GDM1 (cell line): ENCODE measurements at regions not wholly inside any gene's neighbourhood (a gene's known extent, or its start where the extent isn't known, plus 50 kb on each side); places are given as distances from the start of the nearest gene placed in this dataset.
"Not testable (repeated sequence)": the region's sequence is repeated elsewhere in the genome, so short reads cannot be mapped to it uniquely, and the experiment has no call there.

Experiments
- DNase-seq: peaks from one replicate; lab custom pipeline; 2025; lab: John Stamatoyannopoulos, UW

DNA sequence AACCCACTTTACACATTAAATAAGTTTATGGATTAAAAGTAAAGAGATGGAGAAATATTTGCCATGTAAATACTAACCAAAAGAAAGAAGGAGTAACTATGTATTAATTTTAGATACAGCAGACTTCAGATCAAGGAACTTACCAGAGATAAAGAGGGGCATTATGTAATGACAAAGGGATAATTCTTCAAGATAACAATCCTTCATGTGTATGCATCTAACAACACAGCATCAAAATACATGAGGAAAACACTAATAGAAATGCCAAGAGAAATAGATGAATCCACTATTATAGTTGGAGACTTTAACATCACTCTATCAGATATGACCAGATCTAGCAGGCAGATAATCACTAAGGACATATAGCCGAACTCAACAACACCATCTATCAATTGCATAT, 149.8 kb upstream of the ANKRD55 start:
- no peak for DNase-seq

- DNase-seq, result no peak
These were observed 144.4 kb upstream of the ANKRD55 start for GRCh38 chr5:56377573-56377972.

DNA sequence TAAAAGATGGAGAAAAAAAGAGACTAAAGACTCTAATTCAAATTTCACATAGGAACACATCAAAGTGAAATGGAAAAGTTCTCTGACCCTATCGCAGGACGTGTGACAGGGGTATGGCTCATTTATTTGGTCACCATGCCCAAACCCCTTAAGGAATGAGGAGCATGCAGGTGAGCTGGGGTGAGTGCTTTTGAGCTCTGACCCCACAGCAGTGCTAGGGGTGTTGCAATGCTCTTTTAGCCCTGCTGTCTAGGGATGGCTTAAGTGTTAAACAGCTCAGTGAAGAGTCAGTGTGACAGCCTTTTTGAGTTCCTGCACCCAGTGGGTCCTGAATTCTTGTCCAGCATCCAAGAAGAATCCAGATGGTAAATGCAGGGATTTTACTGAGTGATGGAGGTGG, 143.0 kb upstream of the ANKRD55 start:
- DNase-seq, result no peak

GRCh38 chr5:56375011-56375410, 141.9 kb upstream of the ANKRD55 start:
- DNase-seq, result no peak

GRCh38 chr5:56372491-56372890, 139.4 kb upstream of the ANKRD55 start:
- DNase-seq, result not testable (repeated sequence)

DNA sequence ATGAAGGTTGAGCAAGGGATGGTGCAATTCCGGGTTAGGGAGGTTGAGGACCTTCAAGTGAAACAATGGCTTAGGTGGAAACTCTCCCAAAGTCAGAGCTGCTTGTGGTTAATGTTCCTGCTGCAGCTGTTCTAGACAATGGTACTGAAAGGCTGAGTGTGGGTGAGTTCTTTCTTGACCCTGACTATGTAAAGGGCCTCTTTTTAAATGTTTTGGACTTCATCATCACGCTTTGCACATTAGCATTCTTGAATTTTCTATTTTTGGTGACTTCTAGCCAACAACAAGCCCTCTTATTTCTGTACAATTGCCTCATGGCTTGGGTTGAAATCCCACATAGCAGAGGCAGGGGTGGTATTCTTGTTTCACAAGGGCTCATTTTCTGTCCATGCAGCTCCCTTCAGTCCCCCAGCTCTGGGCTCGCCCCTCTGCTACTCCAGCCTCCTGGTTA, 136.3 kb upstream of the ANKRD55 start:
- no peak for DNase-seq

DNA sequence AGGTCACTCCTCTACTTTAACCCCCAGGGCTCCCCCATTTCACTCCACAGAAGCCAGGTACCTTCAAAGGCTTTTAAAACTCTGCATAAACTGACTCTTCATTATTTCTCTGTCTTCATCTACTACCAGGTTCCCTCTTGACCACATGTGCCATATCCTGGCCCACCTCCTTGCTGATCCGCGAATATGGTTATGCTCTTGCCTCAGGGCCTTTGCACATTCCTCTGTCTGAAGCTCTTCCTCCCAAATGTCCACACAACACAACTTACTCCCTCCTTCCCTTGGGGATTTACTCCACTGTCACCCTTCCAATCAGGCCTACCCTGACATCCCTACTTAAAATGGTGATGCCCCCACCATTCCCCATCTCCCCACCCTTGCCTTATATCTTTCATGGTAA, 134.6 kb upstream of the ANKRD55 start:
- DNase-seq, result no peak

DNA sequence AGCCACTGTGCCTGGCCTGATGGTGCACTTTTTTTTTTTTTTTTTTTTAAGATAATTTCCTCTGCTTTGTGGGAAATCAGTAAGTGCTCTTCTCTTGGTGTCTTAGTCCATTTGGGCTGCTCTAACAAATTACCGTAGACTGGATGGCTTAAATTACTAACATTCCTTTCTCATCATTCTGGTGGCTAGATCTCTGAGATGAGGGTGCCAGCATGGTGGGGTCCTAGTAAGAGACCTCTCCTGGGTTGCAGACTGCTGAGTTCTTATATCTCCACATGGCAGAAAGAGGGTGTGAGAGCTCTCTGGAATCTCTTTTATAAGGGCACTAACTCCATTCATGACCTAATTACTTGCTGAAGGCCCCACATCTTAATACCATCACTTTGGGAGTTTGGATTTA, 133.9 kb upstream of the ANKRD55 start:
- no peak for DNase-seq

- DNase-seq, result no peak
These were observed 128.3 kb upstream of the ANKRD55 start for GRCh38 chr5:56361398-56361797.

- no peak for DNase-seq
These were observed 127.7 kb upstream of the ANKRD55 start for GRCh38 chr5:56360816-56361215.

DNA sequence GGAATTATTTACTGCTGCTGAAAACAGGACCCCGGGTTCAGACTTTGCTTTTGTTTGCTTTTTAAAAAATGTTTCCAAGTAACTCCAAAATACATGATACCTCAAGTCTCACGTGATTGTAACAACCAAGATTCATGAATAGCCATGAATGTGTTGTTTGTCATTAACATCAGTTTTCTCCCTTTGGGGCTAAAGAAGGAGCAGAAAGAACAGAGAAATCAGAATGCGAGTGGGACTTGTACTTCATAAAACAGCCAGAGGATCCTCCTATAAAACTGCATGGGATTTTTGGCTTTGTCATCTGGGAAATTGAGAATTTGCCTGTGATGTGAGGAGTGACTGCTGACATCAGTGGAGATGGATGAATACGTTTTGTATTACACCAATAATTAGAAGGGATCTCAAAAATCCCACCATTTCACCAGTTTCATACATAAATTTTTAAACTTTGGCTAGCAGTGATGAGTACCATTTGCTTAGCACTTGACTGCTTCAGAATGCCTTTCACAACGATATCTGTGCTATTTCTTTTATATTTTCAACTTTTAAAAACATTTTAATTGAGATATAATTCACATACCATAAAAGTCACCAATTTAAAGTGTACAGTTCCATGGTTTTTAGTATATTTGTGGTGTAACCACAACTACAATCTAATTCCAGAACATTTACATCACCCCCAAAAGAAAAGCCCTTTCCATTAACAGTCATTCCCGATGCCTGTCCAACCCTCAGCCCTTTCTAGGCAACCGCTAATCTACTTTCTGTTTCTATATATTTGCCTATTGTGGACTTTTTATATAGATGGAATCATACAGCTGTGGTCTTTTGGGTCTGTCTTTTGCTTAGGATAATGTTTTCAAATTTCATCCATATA, 126.9 kb upstream of the ANKRD55 start:
- no peak for DNase-seq

DNA sequence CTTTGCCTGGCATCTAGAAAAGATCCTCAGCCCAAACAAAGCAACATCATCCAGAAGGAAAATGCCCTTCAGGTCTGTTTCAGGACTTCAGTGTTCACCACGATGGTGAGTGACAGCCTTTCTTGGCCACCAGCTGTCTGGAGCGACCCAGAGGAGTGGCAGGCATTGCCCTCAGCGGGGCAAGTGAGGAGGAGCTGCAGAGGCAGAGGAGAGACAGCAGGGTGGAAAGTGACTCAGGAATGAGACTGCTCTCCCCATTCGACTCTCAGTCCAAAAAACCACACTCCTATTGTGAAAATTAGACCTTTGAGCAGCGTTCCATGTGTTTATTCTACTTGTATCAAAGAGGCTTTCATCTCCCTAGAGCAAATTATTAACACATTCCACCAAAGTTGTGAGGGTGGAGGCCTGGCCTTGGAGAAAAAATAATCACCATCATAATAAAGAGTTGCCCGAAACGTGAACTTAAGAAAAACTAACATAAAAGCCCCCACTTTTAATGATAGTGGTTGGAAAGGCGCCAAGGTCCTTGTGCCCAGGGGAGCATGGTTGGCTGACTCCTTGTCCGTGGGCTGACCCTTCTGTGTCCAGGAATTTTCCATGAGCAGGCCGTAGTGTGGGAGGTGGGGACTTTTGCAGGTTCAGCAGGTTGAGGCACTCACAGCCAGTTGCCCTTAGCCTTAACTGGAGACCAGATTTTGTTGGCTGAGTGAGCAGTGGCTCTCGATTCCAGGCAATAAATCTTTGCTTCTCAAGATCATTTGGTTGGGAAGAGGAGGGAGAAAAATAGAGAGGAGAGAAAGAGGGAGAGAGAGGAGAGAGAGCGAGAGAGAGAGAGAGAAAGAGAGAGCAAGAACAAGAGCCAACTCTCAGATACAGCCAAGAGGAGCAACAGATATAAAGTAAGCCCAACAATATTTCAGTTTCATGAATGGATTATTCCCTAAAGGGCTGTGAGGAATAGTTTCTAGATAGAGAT, 125.9 kb upstream of the ANKRD55 start:
- DNase-seq, result no peak

DNA sequence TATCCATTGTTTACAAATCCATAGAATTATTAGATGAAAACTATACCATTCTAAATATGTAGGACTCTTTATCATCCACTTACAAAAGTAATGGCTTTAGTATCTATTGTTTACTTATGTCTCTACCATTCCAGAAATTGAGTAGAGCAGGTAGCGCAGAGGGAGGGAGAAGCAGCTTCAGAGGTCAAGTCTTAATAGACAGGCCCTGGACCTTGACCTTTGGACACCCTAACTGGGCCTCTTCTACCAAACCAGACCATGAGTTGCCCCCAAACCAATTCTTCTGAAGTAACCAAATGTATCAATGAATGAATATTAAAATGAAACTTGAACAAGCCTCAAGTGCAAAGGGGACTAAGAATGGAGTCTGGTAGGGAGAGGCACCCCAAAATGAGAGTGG, 124.9 kb upstream of the ANKRD55 start:
- no peak for DNase-seq

- no peak for DNase-seq
These were observed 124.3 kb upstream of the ANKRD55 start for GRCh38 chr5:56357426-56357825.

DNA sequence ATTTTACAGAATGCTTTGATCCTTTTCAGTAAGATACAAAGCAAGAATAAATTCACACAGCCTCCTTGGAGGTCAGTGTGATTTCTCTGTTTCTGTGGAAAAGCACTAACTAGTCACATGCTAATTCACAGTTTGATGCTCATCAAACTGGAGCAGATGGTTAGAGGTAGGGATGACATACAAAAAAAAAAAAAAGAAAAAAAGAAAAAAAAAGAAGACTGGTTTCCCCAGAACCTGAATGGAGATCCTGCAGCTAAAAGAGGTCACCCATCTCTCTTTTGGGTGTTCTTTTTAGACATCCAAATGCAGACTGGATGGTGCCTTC, 123.7 kb upstream of the ANKRD55 start:
- no peak for DNase-seq

DNA sequence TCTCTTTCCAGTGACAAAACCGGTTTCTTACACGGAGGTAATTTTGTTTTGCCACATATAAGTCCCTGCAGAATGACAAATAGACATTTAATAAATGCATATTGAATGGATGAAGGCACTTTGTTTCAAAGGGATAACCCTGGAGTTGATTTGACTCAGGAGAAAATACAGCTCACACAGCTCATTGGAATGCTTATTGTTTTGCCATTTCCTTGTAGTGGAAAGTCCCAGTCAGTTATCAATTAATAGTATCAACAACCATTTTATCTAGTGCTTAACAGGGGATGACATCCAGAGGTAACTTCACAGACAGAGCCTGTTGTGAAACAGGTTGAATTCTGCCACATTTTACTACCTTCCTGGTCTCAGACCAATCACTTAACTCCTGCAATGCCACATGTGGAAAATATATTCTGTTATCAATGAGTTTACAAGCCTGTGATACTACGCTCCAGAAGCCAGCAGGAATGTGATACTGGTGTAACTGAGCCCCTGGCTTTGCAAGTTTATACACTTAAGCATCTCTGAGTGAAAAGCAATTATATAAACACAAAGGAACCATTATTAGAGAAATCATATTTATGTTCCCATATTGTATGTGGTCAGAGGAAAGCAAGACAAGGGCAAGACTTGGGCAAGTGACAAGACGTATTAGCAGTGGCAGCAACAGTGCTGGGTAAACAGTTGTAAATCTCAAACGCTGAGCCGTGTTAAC, 123.1 kb upstream of the ANKRD55 start:
- DNase-seq, result no peak

DNA sequence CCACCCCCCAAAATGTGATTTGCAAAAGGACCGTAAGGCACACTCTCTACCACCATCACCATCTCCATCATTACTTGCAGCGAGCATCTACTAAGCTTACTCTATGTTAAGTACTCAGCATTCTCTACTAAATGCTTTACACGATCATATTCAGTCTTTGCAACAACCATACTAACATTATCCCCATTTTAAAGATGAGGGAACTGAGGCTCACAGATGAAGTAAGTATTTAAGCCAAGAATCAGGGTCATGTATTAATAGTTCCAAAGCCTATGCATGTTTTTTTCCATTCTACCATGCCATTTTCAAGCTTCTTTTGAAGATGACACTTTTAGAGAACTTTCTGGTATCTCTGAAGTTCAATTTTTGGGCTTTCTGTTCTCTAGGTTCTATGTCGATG, 121.7 kb upstream of the ANKRD55 start:
- DNase-seq, result no peak

GRCh38 chr5:56352808-56353590, 119.9 kb upstream of the ANKRD55 start:
- DNase-seq, result no peak

GRCh38 chr5:56350597-56351170, 117.6 kb upstream of the ANKRD55 start:
- no peak for DNase-seq

DNA sequence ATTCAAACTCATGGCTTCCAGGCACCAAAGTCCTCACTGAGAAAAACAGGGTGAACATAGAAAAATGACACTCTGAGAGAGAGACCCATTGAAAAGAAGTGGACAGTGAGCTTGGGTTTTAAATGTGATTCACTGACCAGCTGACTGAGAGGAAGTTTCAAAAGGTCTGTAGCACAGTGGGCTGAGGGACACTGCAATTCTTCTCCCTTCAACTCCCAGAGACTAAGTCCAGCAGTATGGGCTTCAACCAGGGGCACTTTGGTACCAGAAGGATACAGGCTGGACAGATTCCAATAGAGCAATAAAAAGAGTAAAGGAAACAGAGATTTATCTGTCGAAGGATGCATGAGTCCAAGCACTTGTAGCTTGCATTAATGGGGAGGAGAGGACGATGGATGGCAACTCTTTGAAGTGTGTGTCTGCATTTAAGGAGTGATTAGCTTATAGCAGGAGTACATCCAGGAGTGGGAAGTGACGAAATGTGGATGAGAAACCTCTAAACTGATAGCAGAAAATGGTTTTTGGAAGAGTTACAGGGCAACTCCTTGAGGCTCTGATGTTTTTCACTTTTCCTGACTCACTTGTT, 117.0 kb upstream of the ANKRD55 start:
- no peak for DNase-seq

DNA sequence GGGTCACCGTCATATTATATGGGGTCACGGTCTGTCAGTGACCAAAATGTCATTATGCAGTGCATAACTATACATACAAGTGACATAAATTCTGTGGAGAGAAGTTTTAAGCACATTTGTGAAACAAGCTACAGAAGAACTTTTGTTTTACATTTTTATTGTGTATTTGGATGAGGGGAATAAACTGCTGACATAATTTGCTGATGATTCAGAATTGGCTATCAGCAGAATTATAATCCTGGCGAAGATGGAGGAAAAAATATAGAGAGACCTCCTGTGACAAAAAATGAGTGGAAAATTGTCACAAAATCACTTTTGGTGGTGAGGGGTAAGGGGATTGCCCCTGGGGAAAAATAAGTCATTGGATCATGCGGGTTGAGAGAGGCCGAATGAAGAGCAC, 116.3 kb upstream of the ANKRD55 start:
- DNase-seq, result no peak
